ENCODE measurements at regions not wholly inside any gene's neighbourhood (a gene's known extent, or its start where the extent isn't known, plus 50 kb on each side); places are given as distances from the start of the nearest gene placed in this dataset.
"Not testable (repeated sequence)": the region's sequence is repeated elsewhere in the genome, so short reads cannot be mapped to it uniquely, and the experiment has no call there.

GRCh38 chr9:81028504-81028903 is 660.8 kb downstream of the TLE1 start:
- TF ChIP-seq EZH2 (IDR thresholded peaks at IDR 0.05) (no peak), POLR2AphosphoS5 (IDR thresholded peaks at IDR 0.05; ENCODE audit: borderline replicate concordance, low read depth, low read length) (no peak), FOXP2 (optimal IDR thresholded peaks at IDR 0.05; ENCODE audit: control extremely low read depth, extremely low read length, insufficient read depth) (no peak)
- DNase-seq (ENCODE audit: low read depth, low spot score): no peak

GRCh38 chr9:81022177-81022576 is 667.2 kb downstream of the TLE1 start:
- TF ChIP-seq FOXP2 (optimal IDR thresholded peaks at IDR 0.05; ENCODE audit: control extremely low read depth, extremely low read length, insufficient read depth) (no peak), EZH2 (IDR thresholded peaks at IDR 0.05) (no peak), POLR2AphosphoS5 (IDR thresholded peaks at IDR 0.05; ENCODE audit: borderline replicate concordance, low read depth, low read length) (no peak)
- Histone ChIP-seq H3K9ac (ENCODE audit: insufficient read length) (no peak overlapping the region), H3K4me3 (no peak overlapping the region), H3K36me3 (ENCODE audit: insufficient read depth, low read length) (no peaks in the 10 kb centered on the region), H3K27ac (no peak overlapping the region), H3K9me3 (ENCODE audit: low read depth, low read length) (no peaks in the 10 kb centered on the region)
- DNase-seq (ENCODE audit: low read depth, low spot score): no peak

More at GRCh38 chr9:81028504-81028903, 660.8 kb downstream of the TLE1 start:
- Histone ChIP-seq H3K27ac (no peak overlapping the region), H3K4me3 (no peak overlapping the region), H3K9ac (ENCODE audit: insufficient read length) (no peak overlapping the region), H3K9me3 (ENCODE audit: low read depth, low read length) (no peaks in the 10 kb centered on the region), H3K36me3 (ENCODE audit: insufficient read depth, low read length) (no peaks in the 10 kb centered on the region)

- not testable (repeated sequence) for DNase-seq (ENCODE audit: low read depth, low spot score); H3K9ac ChIP-seq (ENCODE audit: insufficient read length); H3K36me3 ChIP-seq (ENCODE audit: insufficient read depth, low read length); H3K4me3 ChIP-seq; H3K9me3 ChIP-seq (ENCODE audit: low read depth, low read length); H3K27ac ChIP-seq
Measured at GRCh38 chr9:81014945-81015344, 674.4 kb downstream of the TLE1 start.

GRCh38 chr9:81013191-81013590 is 676.2 kb downstream of the TLE1 start:
- not testable (repeated sequence) for H3K9ac ChIP-seq (ENCODE audit: insufficient read length); H3K36me3 ChIP-seq (ENCODE audit: insufficient read depth, low read length); H3K9me3 ChIP-seq (ENCODE audit: low read depth, low read length); DNase-seq (ENCODE audit: low read depth, low spot score); H3K27ac ChIP-seq; H3K4me3 ChIP-seq

GRCh38 chr9:81002906-81003305 is 686.4 kb downstream of the TLE1 start:
- H3K9ac ChIP-seq (ENCODE audit: insufficient read length): no peak overlapping the region
- no peaks in the 10 kb centered on the region for H3K9me3 ChIP-seq (ENCODE audit: low read depth, low read length)
- no peak for TF ChIP-seq POLR2AphosphoS5 (IDR thresholded peaks at IDR 0.05; ENCODE audit: borderline replicate concordance, low read depth, low read length)
- no peak for TF ChIP-seq EZH2 (IDR thresholded peaks at IDR 0.05)
- no peak for TF ChIP-seq FOXP2 (optimal IDR thresholded peaks at IDR 0.05; ENCODE audit: control extremely low read depth, extremely low read length, insufficient read depth)
- no peak overlapping the region for H3K27ac ChIP-seq
- DNase-seq (ENCODE audit: low read depth, low spot score): no peak
- H3K4me3 ChIP-seq: no peak overlapping the region
- H3K36me3 ChIP-seq (ENCODE audit: insufficient read depth, low read length): no peaks in the 10 kb centered on the region

GRCh38 chr9:81002242-81002641 is 687.1 kb downstream of the TLE1 start:
- H3K9ac ChIP-seq (ENCODE audit: insufficient read length): no peak overlapping the region
- H3K27ac ChIP-seq: no peak overlapping the region
- H3K4me3 ChIP-seq: no peak overlapping the region

GRCh38 chr9:80995759-80996158 is 693.6 kb downstream of the TLE1 start:
- H3K4me3 ChIP-seq: no peak overlapping the region
- no peaks in the 10 kb centered on the region for H3K36me3 ChIP-seq (ENCODE audit: insufficient read depth, low read length)
- DNase-seq (ENCODE audit: low read depth, low spot score): no peak
- no peaks in the 10 kb centered on the region for H3K9me3 ChIP-seq (ENCODE audit: low read depth, low read length)
- no peak overlapping the region for H3K9ac ChIP-seq (ENCODE audit: insufficient read length)
- no peak overlapping the region for H3K27ac ChIP-seq
- TF ChIP-seq POLR2AphosphoS5 (IDR thresholded peaks at IDR 0.05; ENCODE audit: borderline replicate concordance, low read depth, low read length) (no peak), FOXP2 (optimal IDR thresholded peaks at IDR 0.05; ENCODE audit: control extremely low read depth, extremely low read length, insufficient read depth) (no peak), EZH2 (IDR thresholded peaks at IDR 0.05) (no peak)

More at GRCh38 chr9:81002242-81002641, 687.1 kb downstream of the TLE1 start:
- TF ChIP-seq POLR2AphosphoS5 (IDR thresholded peaks at IDR 0.05; ENCODE audit: borderline replicate concordance, low read depth, low read length) (no peak), FOXP2 (optimal IDR thresholded peaks at IDR 0.05; ENCODE audit: control extremely low read depth, extremely low read length, insufficient read depth) (no peak), EZH2 (IDR thresholded peaks at IDR 0.05) (no peak)
- no peaks in the 10 kb centered on the region for H3K36me3 ChIP-seq (ENCODE audit: insufficient read depth, low read length)
- H3K9me3 ChIP-seq (ENCODE audit: low read depth, low read length): no peaks in the 10 kb centered on the region
- DNase-seq (ENCODE audit: low read depth, low spot score): no peak

GRCh38 chr9:80994892-80995291 is 694.5 kb downstream of the TLE1 start:
- H3K9ac ChIP-seq (ENCODE audit: insufficient read length): no peak overlapping the region
- no peak for DNase-seq (ENCODE audit: low read depth, low spot score)
- H3K4me3 ChIP-seq: no peak overlapping the region
- TF ChIP-seq FOXP2 (optimal IDR thresholded peaks at IDR 0.05; ENCODE audit: control extremely low read depth, extremely low read length, insufficient read depth) (no peak), EZH2 (IDR thresholded peaks at IDR 0.05) (no peak), POLR2AphosphoS5 (IDR thresholded peaks at IDR 0.05; ENCODE audit: borderline replicate concordance, low read depth, low read length) (no peak)
- no peaks in the 10 kb centered on the region for H3K9me3 ChIP-seq (ENCODE audit: low read depth, low read length)
- no peak overlapping the region for H3K27ac ChIP-seq
- no peaks in the 10 kb centered on the region for H3K36me3 ChIP-seq (ENCODE audit: insufficient read depth, low read length)

GRCh38 chr9:80985595-80985994 is 703.8 kb downstream of the TLE1 start:
- H3K4me3 ChIP-seq; DNase-seq (ENCODE audit: low read depth, low spot score); H3K27ac ChIP-seq; H3K36me3 ChIP-seq (ENCODE audit: insufficient read depth, low read length); H3K9me3 ChIP-seq (ENCODE audit: low read depth, low read length); H3K9ac ChIP-seq (ENCODE audit: insufficient read length): not testable (repeated sequence)

- Histone ChIP-seq H3K27ac (no peak overlapping the region), H3K9ac (ENCODE audit: insufficient read length) (no peak overlapping the region), H3K4me3 (no peak overlapping the region), H3K9me3 (ENCODE audit: low read depth, low read length) (no peaks in the 10 kb centered on the region), H3K36me3 (ENCODE audit: insufficient read depth, low read length) (no peaks in the 10 kb centered on the region)
- DNase-seq (ENCODE audit: low read depth, low spot score): no peak
- TF ChIP-seq FOXP2 (optimal IDR thresholded peaks at IDR 0.05; ENCODE audit: control extremely low read depth, extremely low read length, insufficient read depth): no peak
- TF ChIP-seq POLR2AphosphoS5 (IDR thresholded peaks at IDR 0.05; ENCODE audit: borderline replicate concordance, low read depth, low read length): no peak
- no peak for TF ChIP-seq EZH2 (IDR thresholded peaks at IDR 0.05)
Measured at GRCh38 chr9:80976403-80976802, 712.9 kb downstream of the TLE1 start.

- H3K9ac ChIP-seq (ENCODE audit: insufficient read length); H3K9me3 ChIP-seq (ENCODE audit: low read depth, low read length); H3K36me3 ChIP-seq (ENCODE audit: insufficient read depth, low read length); H3K4me3 ChIP-seq; DNase-seq (ENCODE audit: low read depth, low spot score); H3K27ac ChIP-seq: not testable (repeated sequence)
Measured at GRCh38 chr9:80970377-80970776, 719.0 kb downstream of the TLE1 start.
